DOHH2 (cell line): ENCODE measurements at regions not wholly inside any gene's neighbourhood (a gene's known extent, or its start where the extent isn't known, plus 50 kb on each side); places are given as distances from the start of the nearest gene placed in this dataset.

Experiments used
- H3F3A ChIP-seq: fragments of 200-600 bp; sonication (generic), shearing (Covaris generic); 2 replicates; pipeline ENCODE4 v1.6.0; 2016; ENCODE audit warnings: antibody characterized with exemption, mild to moderate bottlenecking; ENCODE audit not compliant: control insufficient read depth, insufficient read depth
- H3K27ac ChIP-seq: fragments of 200-600 bp; sonication (generic); 2 replicates; pipeline ENCODE4 v1.5.1; 2014; ENCODE audit warnings: low read depth, mild to moderate bottlenecking, low read length, moderate library complexity
- H3K27me3 ChIP-seq: fragments of 200-600 bp; sonication (generic); 2 replicates; pipeline ENCODE4 v1.6.1; 2014; ENCODE audit warnings: mild to moderate bottlenecking, low read length, mixed read lengths; ENCODE audit not compliant: control insufficient read depth
- H3K36me3 ChIP-seq: fragments of 200-600 bp; sonication (generic); 2 replicates; pipeline ENCODE4 v1.6.1; 2014; ENCODE audit warnings: mild to moderate bottlenecking, low read length, moderate library complexity, mixed read lengths; ENCODE audit not compliant: control insufficient read depth
- H3K4me1 ChIP-seq: fragments of 200-600 bp; sonication (generic); 2 replicates; pipeline ENCODE4 v1.6.1; 2014; ENCODE audit warnings: mild to moderate bottlenecking, low read length, mixed read lengths; ENCODE audit not compliant: control insufficient read depth
- H3K4me2 ChIP-seq: fragments of 200-600 bp; sonication (generic); 2 replicates; pipeline ENCODE4 v1.6.0; 2014; ENCODE audit warnings: mild to moderate bottlenecking, low read length, moderate library complexity
- H3K4me3 ChIP-seq: fragments of 200-600 bp; sonication (generic); 2 replicates; pipeline ENCODE4 v1.5.1; 2014; ENCODE audit warnings: mild to moderate bottlenecking, low read length, mixed read lengths
- H3K79me2 ChIP-seq: fragments of 200-600 bp; sonication (generic); 2 replicates; pipeline ENCODE4 v1.6.1; 2014; ENCODE audit warnings: mild to moderate bottlenecking, low read length, mixed read lengths; ENCODE audit not compliant: control insufficient read depth
- H3K9me2 ChIP-seq: fragments of 200-600 bp; sonication (generic); replicated peaks from 2 replicates; pipeline ENCODE4 v1.6.1; 2014; ENCODE audit warnings: mild to moderate bottlenecking, low read length, mixed read lengths; ENCODE audit not compliant: control insufficient read depth
- H3K9me3 ChIP-seq: fragments of 200-600 bp; sonication (generic); 2 replicates; pipeline ENCODE4 v1.6.1; 2014; ENCODE audit warnings: antibody characterized with exemption, low read length, mixed read lengths; ENCODE audit not compliant: control insufficient read depth, insufficient read depth
- H4K20me1 ChIP-seq: fragments of 200-600 bp; sonication (generic); 2 replicates; pipeline ENCODE4 v1.6.0; 2014; ENCODE audit warnings: low read depth, mild to moderate bottlenecking, antibody characterized with exemption, low read length, moderate library complexity; ENCODE audit not compliant: control insufficient read depth, insufficient read depth
- CTCF ChIP-seq: fragments of 200-600 bp; sonication (generic); IDR thresholded peaks from one replicate; pipeline ENCODE4 v1.5.1; 2014; ENCODE audit warnings: antibody characterized with exemption, mild to moderate bottlenecking, low read depth, low read length; ENCODE audit not compliant: poor library complexity, severe bottlenecking
- EZH2phosphoT487 ChIP-seq: fragments of 200-600 bp; sonication (generic); IDR thresholded peaks from 2 replicates; pipeline ENCODE4 v1.6.1; 2017; ENCODE audit warnings: borderline replicate concordance, mild to moderate bottlenecking, antibody characterized with exemption, low read length, moderate library complexity, mixed read lengths

DNA sequence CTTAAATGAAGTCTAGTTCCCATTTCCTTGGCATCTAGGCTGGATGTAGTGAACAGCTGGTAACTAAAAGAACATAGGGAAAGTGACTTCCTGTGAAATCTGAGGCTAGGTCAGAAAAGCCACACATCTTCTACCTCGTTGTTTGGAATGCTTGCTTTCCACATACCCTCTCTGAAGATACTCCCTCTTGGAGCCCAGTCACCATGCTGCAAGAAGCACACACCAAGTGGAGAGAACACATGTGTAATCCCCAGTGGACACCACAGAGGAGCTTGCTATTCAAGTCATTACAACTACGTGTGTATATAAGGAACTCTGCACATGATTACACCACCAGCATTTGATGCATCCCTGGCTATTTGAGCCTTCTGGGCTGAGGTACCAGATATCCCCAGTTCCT is 125.9 kb downstream of the RGS21 start:
- no peaks in the 10 kb centered on the region for H3K79me2 ChIP-seq
- no peaks in the 10 kb centered on the region for H3K36me3 ChIP-seq

DNA sequence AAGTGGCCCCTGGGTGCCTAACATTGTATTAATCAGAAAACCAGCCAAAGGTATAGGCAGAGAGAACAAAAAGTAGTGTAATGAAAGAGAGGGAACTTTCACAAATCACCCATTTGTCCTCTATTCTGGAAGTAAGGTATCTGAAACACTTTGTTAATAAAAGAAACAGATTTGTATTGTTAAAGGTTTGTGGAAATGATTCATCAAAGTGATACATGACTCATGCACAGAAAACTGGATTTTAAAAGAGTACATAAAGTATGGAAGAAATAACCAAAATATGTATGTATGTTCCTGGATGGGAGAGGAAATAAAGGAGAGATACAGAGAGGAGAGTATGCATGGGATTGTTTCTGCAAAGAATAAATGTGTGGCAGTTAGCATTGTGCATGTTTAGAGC is 126.8 kb downstream of the RGS21 start:
- Histone ChIP-seq H3K79me2 (no peaks in the 10 kb centered on the region), H3K4me2 (no peak overlapping the region), H3K4me1 (no peaks in the 10 kb centered on the region), H3K27me3 (peaks cover 9% of the 10 kb centered on the region; the same call in 1 of the 2 replicates), H3K9me2 (no peaks in the 10 kb centered on the region), H3K27ac (no peak overlapping the region), H3K4me3 (no peak overlapping the region), H3K36me3 (no peaks in the 10 kb centered on the region), H3K9me3 (no peaks in the 10 kb centered on the region), H3F3A (no peaks in the 10 kb centered on the region), H4K20me1 (no peaks in the 10 kb centered on the region)
- TF ChIP-seq EZH2phosphoT487 (no peak), CTCF (no peak)

More for the DNA sequence above, 125.9 kb downstream of the RGS21 start:
- Histone ChIP-seq H3K4me2 (no peak overlapping the region), H3K27ac (no peak overlapping the region), H3F3A (no peaks in the 10 kb centered on the region), H3K27me3 (peaks cover 9% of the 10 kb centered on the region; the same call in 1 of the 2 replicates), H3K9me3 (no peaks in the 10 kb centered on the region), H4K20me1 (no peaks in the 10 kb centered on the region), H3K4me3 (no peak overlapping the region), H3K9me2 (no peaks in the 10 kb centered on the region), H3K4me1 (no peaks in the 10 kb centered on the region)
- no peak for TF ChIP-seq CTCF

- Histone ChIP-seq H3K4me2 (no peak overlapping the region), H3K36me3 (no peaks in the 10 kb centered on the region), H3F3A (no peaks in the 10 kb centered on the region), H4K20me1 (no peaks in the 10 kb centered on the region), H3K27me3 (peaks cover 5% of the 10 kb centered on the region; the same call in 1 of the 2 replicates), H3K9me2 (no peaks in the 10 kb centered on the region), H3K9me3 (no peaks in the 10 kb centered on the region), H3K4me3 (no peak overlapping the region), H3K79me2 (no peaks in the 10 kb centered on the region), H3K27ac (no peak overlapping the region), H3K4me1 (no peaks in the 10 kb centered on the region)
- TF ChIP-seq EZH2phosphoT487 = no peak
- no peak for TF ChIP-seq CTCF
These were observed 128.4 kb downstream of the RGS21 start for GRCh38 chr1:192445241-192445640.
